ENCODE measurements at regions not wholly inside any gene's neighbourhood (a gene's known extent, or its start where the extent isn't known, plus 50 kb on each side); places are given as distances from the start of the nearest gene placed in this dataset.

DNA sequence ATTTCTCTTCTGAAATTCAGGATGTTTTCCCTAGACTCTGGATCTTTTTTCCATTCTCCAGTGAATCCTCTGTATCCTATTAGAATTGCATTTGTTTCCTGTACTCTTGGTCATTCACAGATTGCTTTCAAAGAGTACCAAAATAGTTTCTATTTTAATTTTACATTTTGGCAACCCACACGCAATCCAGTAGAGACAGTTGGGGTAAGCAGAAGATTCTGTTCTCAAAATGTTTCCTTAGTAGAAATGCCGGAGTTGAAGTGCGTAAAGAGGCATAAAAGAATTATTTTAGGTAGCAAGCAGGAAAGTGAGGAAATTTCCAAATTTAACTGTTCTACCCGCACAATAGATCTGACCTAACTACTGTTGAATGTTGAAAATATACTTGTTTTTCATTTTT lies 842.4 kb downstream of the LUZP2 start:
- Histone ChIP-seq H3K4me3 (no peak overlapping the region), H3K27me3 (no peaks in the 10 kb centered on the region), H3K9me3 (no peaks in the 10 kb centered on the region), H3K4me1 (no peaks in the 10 kb centered on the region), H3K27ac (no peak overlapping the region), H3K36me3 (ENCODE audit: low read depth, missing control alignments) (no peaks in the 10 kb centered on the region)
- TF ChIP-seq, protein P1, sequence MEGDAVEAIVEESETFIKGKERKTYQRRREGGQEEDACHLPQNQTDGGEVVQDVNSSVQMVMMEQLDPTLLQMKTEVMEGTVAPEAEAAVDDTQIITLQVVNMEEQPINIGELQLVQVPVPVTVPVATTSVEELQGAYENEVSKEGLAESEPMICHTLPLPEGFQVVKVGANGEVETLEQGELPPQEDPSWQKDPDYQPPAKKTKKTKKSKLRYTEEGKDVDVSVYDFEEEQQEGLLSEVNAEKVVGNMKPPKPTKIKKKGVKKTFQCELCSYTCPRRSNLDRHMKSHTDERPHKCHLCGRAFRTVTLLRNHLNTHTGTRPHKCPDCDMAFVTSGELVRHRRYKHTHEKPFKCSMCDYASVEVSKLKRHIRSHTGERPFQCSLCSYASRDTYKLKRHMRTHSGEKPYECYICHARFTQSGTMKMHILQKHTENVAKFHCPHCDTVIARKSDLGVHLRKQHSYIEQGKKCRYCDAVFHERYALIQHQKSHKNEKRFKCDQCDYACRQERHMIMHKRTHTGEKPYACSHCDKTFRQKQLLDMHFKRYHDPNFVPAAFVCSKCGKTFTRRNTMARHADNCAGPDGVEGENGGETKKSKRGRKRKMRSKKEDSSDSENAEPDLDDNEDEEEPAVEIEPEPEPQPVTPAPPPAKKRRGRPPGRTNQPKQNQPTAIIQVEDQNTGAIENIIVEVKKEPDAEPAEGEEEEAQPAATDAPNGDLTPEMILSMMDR (IDR thresholded peaks at IDR 0.05): no peak
- TF ChIP-seq POLR2A (IDR thresholded peaks at IDR 0.05): no peak
- 64 to 66% methylated on average over 4 of the region's 4 CpGs for WGBS, 2 donors
- DNase-seq: no peak
- intact Hi-C loops (cut with DNase I; ENCODE audit: low total_unique reads): no loop called here

DNA sequence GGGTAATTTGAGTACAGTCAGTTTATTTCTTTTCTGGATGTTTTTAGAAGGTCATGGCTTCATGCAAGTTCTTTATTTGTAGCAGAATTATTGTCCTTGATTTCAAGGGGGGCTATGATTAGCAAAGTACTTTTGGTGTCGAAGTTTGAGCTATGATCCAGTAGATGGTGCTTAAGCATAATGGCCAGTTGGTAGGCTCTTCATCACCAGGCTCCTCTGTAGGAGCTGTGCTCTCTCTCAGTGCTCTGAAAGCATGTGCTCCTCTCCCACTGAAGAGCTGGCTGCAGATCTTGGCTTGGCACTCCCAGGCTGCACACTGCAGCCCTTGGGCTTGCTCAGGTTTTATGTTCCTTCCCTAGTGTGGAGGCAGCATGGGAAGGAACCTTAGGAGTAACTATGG lies 852.7 kb downstream of the LUZP2 start:
- TF ChIP-seq, protein P1 (IDR thresholded peaks at IDR 0.05): no peak
- no peak for TF ChIP-seq POLR2A (IDR thresholded peaks at IDR 0.05)
- 55 to 86% methylated on average over 1 of the region's 1 CpG for WGBS, 2 donors

DNA sequence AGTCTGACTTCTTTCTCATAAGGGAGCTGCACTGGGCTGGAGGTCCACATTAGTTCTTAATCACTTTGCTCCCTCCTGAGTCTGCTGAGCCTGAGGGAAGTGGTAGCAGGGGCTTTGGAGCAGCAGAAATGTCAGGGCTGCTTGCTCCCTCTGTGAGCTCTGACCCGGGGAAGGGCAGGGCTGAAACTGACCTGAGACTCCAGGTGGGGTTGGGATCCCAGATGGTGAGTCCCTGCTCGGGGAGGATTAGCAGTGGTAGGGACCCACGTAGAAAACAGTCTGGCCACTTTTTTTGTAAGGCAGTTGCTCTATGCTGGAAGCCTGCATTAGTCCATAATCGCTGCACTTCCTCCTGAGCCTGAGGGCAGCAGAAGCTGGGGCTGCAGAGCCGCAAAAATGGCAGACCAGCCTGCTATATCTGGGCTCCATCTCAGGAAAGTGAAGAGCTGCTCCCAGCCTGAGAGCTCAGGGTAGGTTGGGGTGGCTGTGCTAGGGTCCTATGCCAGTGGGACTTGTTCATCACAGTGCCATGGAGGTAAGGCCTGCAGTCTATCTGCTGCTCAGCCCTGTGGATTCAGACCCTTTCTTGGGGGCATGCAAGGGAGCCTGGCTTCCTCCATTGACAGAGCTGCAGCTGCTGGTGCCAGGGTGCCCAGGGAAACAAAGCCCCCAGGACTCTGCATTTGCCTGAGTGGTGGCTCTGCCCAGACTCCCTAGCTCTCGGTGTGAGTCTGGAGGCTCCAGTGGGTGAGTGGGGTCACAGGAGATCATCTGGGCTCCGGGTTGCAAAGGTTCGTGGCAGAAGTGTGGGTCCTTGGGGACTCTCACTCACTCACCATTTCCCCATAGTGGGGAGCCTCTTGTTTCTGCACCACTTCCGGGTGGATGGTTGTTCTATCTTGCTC lies 854.3 kb downstream of the LUZP2 start:
- no peaks in the 10 kb centered on the region for H3K36me3 ChIP-seq (ENCODE audit: low read depth, missing control alignments)
- no peak overlapping the region for H3K27ac ChIP-seq
- no peaks in the 10 kb centered on the region for H3K9me3 ChIP-seq
- WGBS, 2 donors: 85 to 87% methylated on average over 6 to 9 of the region's 9 CpGs
- no peak for DNase-seq
- H3K4me1 ChIP-seq: no peaks in the 10 kb centered on the region
- no peak overlapping the region for H3K4me3 ChIP-seq
- TF ChIP-seq POLR2A (IDR thresholded peaks at IDR 0.05): no peak
- TF ChIP-seq, protein P1 (IDR thresholded peaks at IDR 0.05): no peak
- intact Hi-C loops (cut with DNase I; ENCODE audit: low total_unique reads): no loop called here
- no peaks in the 10 kb centered on the region for H3K27me3 ChIP-seq

More for the DNA sequence above, 852.7 kb downstream of the LUZP2 start:
- no peaks in the 10 kb centered on the region for H3K9me3 ChIP-seq
- H3K4me3 ChIP-seq: no peak overlapping the region
- no peak overlapping the region for H3K27ac ChIP-seq
- no peaks in the 10 kb centered on the region for H3K27me3 ChIP-seq
- intact Hi-C loops (cut with DNase I; ENCODE audit: low total_unique reads): no loop called here
- no peak for DNase-seq
- H3K36me3 ChIP-seq (ENCODE audit: low read depth, missing control alignments): no peaks in the 10 kb centered on the region
- no peaks in the 10 kb centered on the region for H3K4me1 ChIP-seq

DNA sequence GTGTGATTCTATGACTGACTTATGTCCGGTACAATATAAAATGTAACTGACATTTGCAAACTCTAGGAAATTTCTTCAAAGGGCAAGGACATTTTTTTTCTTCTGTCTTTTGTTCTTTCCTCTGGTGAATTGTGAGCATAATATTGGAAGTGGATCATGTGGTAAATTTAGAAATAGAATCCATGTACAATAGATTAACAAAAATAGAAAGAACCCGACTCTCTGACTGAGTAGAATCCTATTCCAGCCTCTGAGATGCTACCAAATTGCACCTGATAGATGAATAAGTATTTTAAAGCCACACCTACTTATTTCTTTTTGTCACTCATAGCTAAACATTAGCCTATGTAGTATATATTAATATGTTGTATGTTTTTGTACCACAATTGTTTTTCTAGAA lies 860.3 kb downstream of the LUZP2 start:
- TF ChIP-seq, protein P1 (IDR thresholded peaks at IDR 0.05): no peak
- TF ChIP-seq POLR2A (IDR thresholded peaks at IDR 0.05): no peak
- 34 to 40% methylated on average over 2 of the region's 2 CpGs for WGBS, 2 donors
- Histone ChIP-seq H3K9me3 (no peaks in the 10 kb centered on the region), H3K4me3 (no peak overlapping the region), H3K4me1 (no peaks in the 10 kb centered on the region), H3K36me3 (ENCODE audit: low read depth, missing control alignments) (no peaks in the 10 kb centered on the region), H3K27me3 (no peaks in the 10 kb centered on the region), H3K27ac (no peak overlapping the region)
- intact Hi-C loops (cut with DNase I; ENCODE audit: low total_unique reads): no loop called here
- no peak for DNase-seq

DNA sequence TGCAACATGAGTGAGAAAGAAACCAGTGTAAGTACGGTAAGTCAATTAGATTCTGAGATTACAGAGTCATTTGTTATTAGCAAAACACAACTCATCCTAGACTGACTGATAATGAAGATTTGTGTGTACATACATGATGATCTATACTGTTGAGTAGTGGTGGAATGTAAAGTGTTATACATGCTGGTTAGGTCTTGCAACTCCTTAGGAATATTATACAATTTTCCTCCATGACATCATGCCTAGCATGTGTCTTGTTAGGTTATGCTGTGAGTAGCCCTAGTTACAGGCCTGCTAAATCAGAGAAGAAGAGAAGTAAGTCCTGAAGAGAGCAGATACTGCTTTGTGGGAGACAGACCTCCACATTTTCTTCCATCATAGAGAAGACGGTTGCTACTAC lies 880.6 kb downstream of the LUZP2 start:
- H3K36me3 ChIP-seq (ENCODE audit: low read depth, missing control alignments): no peaks in the 10 kb centered on the region
- no peak for DNase-seq
- H3K4me3 ChIP-seq: no peak overlapping the region
- TF ChIP-seq POLR2A (IDR thresholded peaks at IDR 0.05): no peak
- TF ChIP-seq, protein P1 (IDR thresholded peaks at IDR 0.05): no peak
- H3K27ac ChIP-seq: no peak overlapping the region
- H3K4me1 ChIP-seq: no peaks in the 10 kb centered on the region
- 81 to 96% methylated on average over 2 of the region's 2 CpGs for whole genome bisulfite sequencing, 2 donors
- intact Hi-C loops (cut with DNase I; ENCODE audit: low total_unique reads): no loop called here
- no peaks in the 10 kb centered on the region for H3K27me3 ChIP-seq
- no peaks in the 10 kb centered on the region for H3K9me3 ChIP-seq
